PC-9 (cell line): ENCODE measurements at regions not wholly inside any gene's neighbourhood (a gene's known extent, or its start where the extent isn't known, plus 50 kb on each side); places are given as distances from the start of the nearest gene placed in this dataset.

Experiments
- EZH2 ChIP-seq: fragments of 200-600 bp; sonication (generic); IDR thresholded peaks from 2 replicates; pipeline ENCODE4 v1.8.0; 2017; ENCODE audit warnings: antibody characterized with exemption, low read depth
- TF ChIP-seq, protein P1 (sequence below): fragments of 200-600 bp; sonication (generic); conservative IDR thresholded peaks from 2 replicates; pipeline ENCODE4 v1.6.1; 2017; ENCODE audit warnings: mixed run types, antibody characterized with exemption, mild to moderate bottlenecking, moderate library complexity

- TF ChIP-seq, protein P1, sequence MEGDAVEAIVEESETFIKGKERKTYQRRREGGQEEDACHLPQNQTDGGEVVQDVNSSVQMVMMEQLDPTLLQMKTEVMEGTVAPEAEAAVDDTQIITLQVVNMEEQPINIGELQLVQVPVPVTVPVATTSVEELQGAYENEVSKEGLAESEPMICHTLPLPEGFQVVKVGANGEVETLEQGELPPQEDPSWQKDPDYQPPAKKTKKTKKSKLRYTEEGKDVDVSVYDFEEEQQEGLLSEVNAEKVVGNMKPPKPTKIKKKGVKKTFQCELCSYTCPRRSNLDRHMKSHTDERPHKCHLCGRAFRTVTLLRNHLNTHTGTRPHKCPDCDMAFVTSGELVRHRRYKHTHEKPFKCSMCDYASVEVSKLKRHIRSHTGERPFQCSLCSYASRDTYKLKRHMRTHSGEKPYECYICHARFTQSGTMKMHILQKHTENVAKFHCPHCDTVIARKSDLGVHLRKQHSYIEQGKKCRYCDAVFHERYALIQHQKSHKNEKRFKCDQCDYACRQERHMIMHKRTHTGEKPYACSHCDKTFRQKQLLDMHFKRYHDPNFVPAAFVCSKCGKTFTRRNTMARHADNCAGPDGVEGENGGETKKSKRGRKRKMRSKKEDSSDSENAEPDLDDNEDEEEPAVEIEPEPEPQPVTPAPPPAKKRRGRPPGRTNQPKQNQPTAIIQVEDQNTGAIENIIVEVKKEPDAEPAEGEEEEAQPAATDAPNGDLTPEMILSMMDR: no peak
- no peak for TF ChIP-seq EZH2
Measured at GRCh38 chr3:81931265-81932251, 170.1 kb upstream of the GBE1 start.
